Adrenal gland (tissue), 5 donors: ENCODE measurements at regions not wholly inside any gene's neighbourhood (a gene's known extent, or its start where the extent isn't known, plus 50 kb on each side); places are given as distances from the start of the nearest gene placed in this dataset.

ENCODE experiments used
- POLR2A ChIP-seq, 2 donors: fragments of 450-650 bp; IDR thresholded peaks; one replicate each; pipeline ENCODE4 v1.6.1; 2017; ENCODE audit warnings: antibody characterized with exemption in 2 of 2, mild to moderate bottlenecking in 2 of 2, moderate library complexity in 1 of 2
- TF ChIP-seq, protein P1 (sequence below), 6 experiments: fragments of 450-650 bp in 4 of 6; fragments of 200-600 bp in 2 of 6; sonication (generic) in 1 of 6; IDR thresholded peaks; 1 replicate in 5 of 6; 2 replicates in 1 of 6; pipeline versions ENCODE4 v1.5.1 to v1.8.0; 2016 to 2021; ENCODE audit warnings: antibody characterized with exemption in 6 of 6, mild to moderate bottlenecking in 2 of 6, moderate library complexity in 1 of 6
- donor health status: DM: no; HTN: no; CAD: no.

DNA sequence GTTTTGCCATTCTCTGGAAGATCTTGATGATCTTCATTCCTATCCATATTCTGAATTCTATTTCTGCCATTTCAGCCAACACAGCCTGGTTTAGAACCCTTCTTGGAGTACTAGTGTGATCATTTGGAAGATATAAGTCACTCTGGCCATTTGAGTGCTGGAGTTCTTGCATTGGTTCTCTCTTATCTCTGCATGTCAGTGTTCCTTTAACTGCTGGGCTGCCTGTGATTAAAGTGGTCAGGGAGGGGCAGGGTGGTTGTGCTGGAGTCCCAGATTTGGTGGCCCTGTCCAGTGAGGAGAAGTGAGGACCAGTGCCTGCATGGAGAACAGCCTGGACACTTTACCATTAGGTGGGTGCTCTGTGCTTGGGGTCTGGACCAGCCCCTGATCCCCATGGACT is 173.0 kb downstream of the SOD2 start:
- TF ChIP-seq, protein P1, sequence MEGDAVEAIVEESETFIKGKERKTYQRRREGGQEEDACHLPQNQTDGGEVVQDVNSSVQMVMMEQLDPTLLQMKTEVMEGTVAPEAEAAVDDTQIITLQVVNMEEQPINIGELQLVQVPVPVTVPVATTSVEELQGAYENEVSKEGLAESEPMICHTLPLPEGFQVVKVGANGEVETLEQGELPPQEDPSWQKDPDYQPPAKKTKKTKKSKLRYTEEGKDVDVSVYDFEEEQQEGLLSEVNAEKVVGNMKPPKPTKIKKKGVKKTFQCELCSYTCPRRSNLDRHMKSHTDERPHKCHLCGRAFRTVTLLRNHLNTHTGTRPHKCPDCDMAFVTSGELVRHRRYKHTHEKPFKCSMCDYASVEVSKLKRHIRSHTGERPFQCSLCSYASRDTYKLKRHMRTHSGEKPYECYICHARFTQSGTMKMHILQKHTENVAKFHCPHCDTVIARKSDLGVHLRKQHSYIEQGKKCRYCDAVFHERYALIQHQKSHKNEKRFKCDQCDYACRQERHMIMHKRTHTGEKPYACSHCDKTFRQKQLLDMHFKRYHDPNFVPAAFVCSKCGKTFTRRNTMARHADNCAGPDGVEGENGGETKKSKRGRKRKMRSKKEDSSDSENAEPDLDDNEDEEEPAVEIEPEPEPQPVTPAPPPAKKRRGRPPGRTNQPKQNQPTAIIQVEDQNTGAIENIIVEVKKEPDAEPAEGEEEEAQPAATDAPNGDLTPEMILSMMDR (IDR thresholded peaks at IDR 0.05) = no peak
- no peak for TF ChIP-seq POLR2A (IDR thresholded peaks at IDR 0.05)
